ENCODE measurements at regions not wholly inside any gene's neighbourhood (a gene's known extent, or its start where the extent isn't known, plus 50 kb on each side); places are given as distances from the start of the nearest gene placed in this dataset.

- no peak overlapping the region for H3K4me2 ChIP-seq (ENCODE audit: low read depth, low read length)
- TF ChIP-seq CHD2 (IDR thresholded peaks at IDR 0.05; ENCODE audit: low read depth, low read length) (no peak), DNMT3B (CRISPR knock-in tag; conservative IDR thresholded peaks at IDR 0.05) (no peak), ZNF841 (CRISPR knock-in tag; IDR thresholded peaks at IDR 0.05; ENCODE audit: borderline replicate concordance) (no peak), ZNF362 (CRISPR knock-in tag; IDR thresholded peaks at IDR 0.05; ENCODE audit: borderline replicate concordance) (no peak), ZNF496 (CRISPR knock-in tag; IDR thresholded peaks at IDR 0.05; ENCODE audit: insufficient replicate concordance) (no peak), ZNF275 (CRISPR knock-in tag; IDR thresholded peaks at IDR 0.05; ENCODE audit: borderline replicate concordance) (no peak), SNAPC2 (CRISPR knock-in tag; IDR thresholded peaks at IDR 0.05) (no peak), IRF2 (CRISPR knock-in tag; IDR thresholded peaks at IDR 0.05) (no peak)
- H3K79me2 ChIP-seq (ENCODE audit: insufficient read depth, low read length): no peaks in the 10 kb centered on the region
- ATAC-seq (no peak), DNase-seq (ENCODE audit: low spot score) (no peak), FAIRE-seq (no peak)
- H3K4me1 ChIP-seq (ENCODE audit: insufficient read depth, low read length): no peaks in the 10 kb centered on the region
- ChIA-PET CTCF (ENCODE audit: low intra/inter-chr PET ratio, low total read pairs) (no interaction called here), POLR2A (no interaction called here)
- H2AFZ ChIP-seq (ENCODE audit: low read length): no peak overlapping the region
- 23% methylated on average over 6 of the region's 6 CpGs for WGBS (ENCODE audit: low lambda C conversion rate)
- no peak overlapping the region for H3K4me3 ChIP-seq (replicated peaks in 1 of 3; ENCODE audit: insufficient read depth in 1 of 3, low read depth in 2 of 3, low read length in 3 of 3)
- H3K27ac ChIP-seq (ENCODE audit: extremely low read length, insufficient read depth, low read length): no peak overlapping the region
- H4K20me1 ChIP-seq (ENCODE audit: insufficient read depth, low read length): no peaks in the 10 kb centered on the region
- BruUV-seq (replicated peaks): no TSS peak
- H3K9ac ChIP-seq (ENCODE audit: insufficient read depth, low read depth, low read length): no peak overlapping the region
- H3K27me3 ChIP-seq (ENCODE audit: control insufficient read depth in 1 of 2, insufficient read depth in 2 of 2, low read length in 2 of 2): no peaks in the 10 kb centered on the region; a peak in 1 of 5 replicates
- in situ Hi-C loops (cut with HindIII; ENCODE audit: extremely low pct_ligation_motif_present, low pct_unique_long_range_greater_than_20kb): no loop called here
- peaks cover 2% of the 10 kb centered on the region; the same call in 1 of the 2 replicates for H3K9me3 ChIP-seq (ENCODE audit: low read length)
- H3K36me3 ChIP-seq (replicated peaks in 1 of 2; ENCODE audit: control insufficient read depth in 1 of 2, insufficient read depth in 2 of 2, low read length in 2 of 2): no peaks in the 10 kb centered on the region
- intact Hi-C loops (cut with micrococcal nuclease; ENCODE audit: unreplicated experiment): no loop called here
Observed at GRCh38 chr6:14231071-14231483, 113.5 kb downstream of the CD83 start.

Measured in HepG2 (cell line).